Duodenal mucosa (tissue), 2 donors: ENCODE measurements at regions not wholly inside any gene's neighbourhood (a gene's known extent, or its start where the extent isn't known, plus 50 kb on each side); places are given as distances from the start of the nearest gene placed in this dataset.

Source experiments
- H3K27ac ChIP-seq: one replicate; pipeline ENCODE4 v1.7.0; 2013; ENCODE audit warnings: low read depth, low read length
- H3K27me3 ChIP-seq, 2 donors: one replicate each; pipeline ENCODE4 v1.7.0; 2013; ENCODE audit warnings: low read length in 2 of 2, control low read depth in 1 of 2; ENCODE audit not compliant: insufficient read depth in 2 of 2, control insufficient read depth in 1 of 2
- H3K36me3 ChIP-seq, 2 donors: one replicate each; pipeline ENCODE4 v1.7.0; 2013; ENCODE audit warnings: low read length in 2 of 2, control low read depth in 1 of 2; ENCODE audit not compliant: insufficient read depth in 2 of 2, control insufficient read depth in 1 of 2
- H3K4me1 ChIP-seq, 2 donors: one replicate each; pipeline ENCODE4 v1.7.0; 2013; ENCODE audit warnings: low read length in 2 of 2, control low read depth in 1 of 2; ENCODE audit not compliant: insufficient read depth in 2 of 2, control insufficient read depth in 1 of 2
- H3K4me3 ChIP-seq, 2 donors: one replicate each; pipeline ENCODE4 v1.7.0; 2013; ENCODE audit warnings: low read length in 2 of 2, low read depth in 1 of 2
- H3K9ac ChIP-seq, 2 donors: one replicate each; pipeline ENCODE4 v1.7.0; 2013; ENCODE audit warnings: low read length in 2 of 2, low read depth in 1 of 2
- H3K9me3 ChIP-seq, 2 donors: one replicate each; pipeline ENCODE4 v1.7.0; 2013; ENCODE audit warnings: low read length in 2 of 2, control low read depth in 1 of 2; ENCODE audit not compliant: control insufficient read depth in 1 of 2

- Histone ChIP-seq H3K36me3 (no peaks in the 10 kb centered on the region), H3K27me3 (no peaks in the 10 kb centered on the region), H3K4me3 (no peak overlapping the region), H3K9me3 (no peaks in the 10 kb centered on the region), H3K9ac (no peak overlapping the region), H3K4me1 (no peaks in the 10 kb centered on the region), H3K27ac (no peak overlapping the region)
Observed at GRCh38 chr11:119795690-119796089, 66.7 kb upstream of the NECTIN1 start.

- no peaks in the 10 kb centered on the region for H3K9me3 ChIP-seq
Observed at GRCh38 chr11:119795231-119795630, 66.2 kb upstream of the NECTIN1 start.

GRCh38 chr11:119794756-119795155 is 65.8 kb upstream of the NECTIN1 start:
- Histone ChIP-seq H3K4me1 (no peaks in the 10 kb centered on the region), H3K4me3 (no peak overlapping the region), H3K36me3 (no peaks in the 10 kb centered on the region), H3K9ac (no peak overlapping the region), H3K27me3 (no peaks in the 10 kb centered on the region), H3K27ac (no peak overlapping the region), H3K9me3 (no peaks in the 10 kb centered on the region)

More at GRCh38 chr11:119795231-119795630, 66.2 kb upstream of the NECTIN1 start:
- Histone ChIP-seq H3K4me1 (no peaks in the 10 kb centered on the region), H3K9ac (no peak overlapping the region), H3K27ac (no peak overlapping the region), H3K4me3 (no peak overlapping the region), H3K27me3 (no peaks in the 10 kb centered on the region), H3K36me3 (no peaks in the 10 kb centered on the region)

GRCh38 chr11:119794141-119794665 is 65.2 kb upstream of the NECTIN1 start:
- Histone ChIP-seq H3K9me3 (no peaks in the 10 kb centered on the region), H3K9ac (no peak overlapping the region), H3K4me3 (no peak overlapping the region), H3K27me3 (no peaks in the 10 kb centered on the region), H3K27ac (no peak overlapping the region), H3K4me1 (no peaks in the 10 kb centered on the region), H3K36me3 (no peaks in the 10 kb centered on the region)

- Histone ChIP-seq H3K4me1 (no peaks in the 10 kb centered on the region), H3K36me3 (no peaks in the 10 kb centered on the region), H3K27ac (no peak overlapping the region), H3K4me3 (no peak overlapping the region), H3K9ac (no peak overlapping the region), H3K27me3 (no peaks in the 10 kb centered on the region), H3K9me3 (no peaks in the 10 kb centered on the region)
Observed at GRCh38 chr11:119793335-119793984, 64.5 kb upstream of the NECTIN1 start.

DNA sequence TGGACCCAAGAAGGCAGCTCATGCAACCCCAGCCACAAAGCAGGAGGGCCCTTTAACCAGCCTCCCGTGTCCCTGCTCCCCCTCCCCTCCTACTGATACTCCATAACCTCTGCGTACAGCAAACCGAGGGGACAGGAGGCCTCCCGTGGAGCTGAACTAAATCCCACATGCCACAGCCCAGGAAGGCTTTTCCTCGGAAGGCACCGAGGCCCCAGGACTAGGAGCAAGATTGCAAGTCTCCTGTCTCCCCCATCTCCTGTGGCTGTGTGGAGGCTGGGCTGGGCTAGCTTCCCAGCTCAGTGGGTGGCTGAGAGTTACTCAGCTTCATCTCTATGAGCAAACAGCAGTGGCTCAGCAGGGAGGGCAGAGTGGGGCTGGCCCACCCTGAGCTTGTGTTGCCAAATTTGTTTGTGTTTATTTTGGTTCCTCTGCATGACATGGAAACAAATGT is 62.7 kb upstream of the NECTIN1 start:
- Histone ChIP-seq H3K4me1 (no peaks in the 10 kb centered on the region), H3K27ac (no peak overlapping the region), H3K27me3 (no peaks in the 10 kb centered on the region), H3K36me3 (no peaks in the 10 kb centered on the region), H3K9ac (no peak overlapping the region), H3K4me3 (no peak overlapping the region), H3K9me3 (no peaks in the 10 kb centered on the region)

DNA sequence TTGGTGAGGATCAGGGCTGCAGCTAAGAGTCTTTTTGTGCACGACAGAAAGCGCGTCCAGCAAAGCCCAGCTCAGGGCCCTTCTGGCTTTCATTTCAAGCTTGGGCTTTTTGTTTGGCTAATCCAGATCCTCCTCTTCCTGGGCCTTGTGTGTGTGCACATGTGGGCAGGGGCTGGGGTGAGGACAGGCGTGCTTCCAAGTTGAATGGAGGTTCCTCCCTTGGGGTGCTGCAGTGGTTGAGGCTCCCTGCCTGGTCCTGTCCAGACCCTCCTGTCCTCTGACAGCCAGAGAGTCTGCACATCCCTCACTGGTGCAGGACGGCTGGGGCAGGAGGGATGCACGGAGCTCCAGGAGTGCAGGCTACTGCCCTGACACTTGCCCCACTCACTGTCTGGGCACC is 62.0 kb upstream of the NECTIN1 start:
- Histone ChIP-seq H3K9ac (no peak overlapping the region), H3K27ac (no peak overlapping the region), H3K9me3 (no peaks in the 10 kb centered on the region), H3K36me3 (no peaks in the 10 kb centered on the region), H3K4me3 (no peak overlapping the region), H3K4me1 (no peaks in the 10 kb centered on the region), H3K27me3 (no peaks in the 10 kb centered on the region)

GRCh38 chr11:119790476-119790875 is 61.5 kb upstream of the NECTIN1 start:
- Histone ChIP-seq H3K4me1 (no peaks in the 10 kb centered on the region), H3K9me3 (no peaks in the 10 kb centered on the region), H3K36me3 (no peaks in the 10 kb centered on the region), H3K9ac (no peak overlapping the region), H3K27ac (no peak overlapping the region), H3K4me3 (no peak overlapping the region), H3K27me3 (no peaks in the 10 kb centered on the region)

GRCh38 chr11:119789766-119790407 is 60.9 kb upstream of the NECTIN1 start:
- no peak overlapping the region for H3K9ac ChIP-seq

DNA sequence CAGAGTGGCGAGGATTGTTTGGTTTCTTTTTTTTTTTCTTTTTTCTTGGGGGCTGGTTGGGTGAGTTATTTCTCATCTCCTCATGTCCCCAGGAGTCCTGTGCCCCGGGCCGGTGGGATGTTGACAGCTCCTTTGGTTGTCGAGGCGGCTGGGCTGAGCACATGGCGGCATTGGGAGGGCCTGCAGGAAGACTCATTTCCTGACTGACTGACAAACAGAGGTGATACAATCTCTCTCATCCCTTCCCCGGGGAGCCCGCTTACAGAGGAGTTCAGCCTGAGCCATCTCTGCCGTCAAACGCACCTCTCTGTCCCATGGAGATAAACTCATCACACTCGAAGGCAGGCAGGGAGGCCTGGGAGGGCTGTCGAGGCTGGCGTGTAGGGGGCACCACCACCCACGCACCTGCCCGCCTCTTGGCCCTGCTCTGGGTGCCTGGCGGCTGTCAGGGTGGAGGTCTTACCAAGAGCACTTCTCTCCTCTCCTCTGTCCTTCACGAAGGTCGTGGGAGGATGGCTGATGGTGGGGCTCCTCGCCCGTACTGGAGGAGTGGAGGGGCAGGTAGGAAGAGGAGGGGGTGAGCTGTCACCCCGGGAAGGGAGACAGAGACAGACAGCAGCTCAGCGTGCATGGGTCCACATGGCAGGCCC is 60.0 kb upstream of the NECTIN1 start:
- Histone ChIP-seq H3K27me3 (no peaks in the 10 kb centered on the region), H3K36me3 (no peaks in the 10 kb centered on the region), H3K4me1 (no peaks in the 10 kb centered on the region), H3K9me3 (no peaks in the 10 kb centered on the region), H3K4me3 (no peak overlapping the region), H3K9ac (no peak overlapping the region), H3K27ac (no peak overlapping the region)

More at GRCh38 chr11:119789766-119790407, 60.9 kb upstream of the NECTIN1 start:
- Histone ChIP-seq H3K4me3 (no peak overlapping the region), H3K9me3 (no peaks in the 10 kb centered on the region), H3K27me3 (no peaks in the 10 kb centered on the region), H3K27ac (no peak overlapping the region), H3K36me3 (no peaks in the 10 kb centered on the region), H3K4me1 (no peaks in the 10 kb centered on the region)
